ENCODE measurements at regions not wholly inside any gene's neighbourhood (a gene's known extent, or its start where the extent isn't known, plus 50 kb on each side); places are given as distances from the start of the nearest gene placed in this dataset.

DNA sequence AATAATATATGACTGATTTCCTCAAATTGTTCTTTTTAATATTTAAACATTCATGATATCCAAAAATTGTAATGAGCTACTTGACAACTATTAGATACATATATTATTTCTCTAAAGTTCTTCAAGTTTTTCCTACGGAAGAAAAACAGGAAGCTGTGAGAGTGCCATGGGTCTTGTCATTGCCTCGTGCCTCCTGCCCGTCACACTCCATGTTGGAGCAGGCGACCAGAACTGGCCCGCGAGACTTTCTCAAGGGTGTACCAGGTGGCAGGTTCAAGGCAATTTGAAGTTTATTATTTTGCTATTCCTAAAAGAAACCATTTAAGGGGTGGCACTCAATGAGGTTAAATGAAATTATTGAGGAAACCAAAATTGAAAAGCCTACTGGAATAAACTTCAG, 337.2 kb downstream of the HACE1 start:
- no peak for TF ChIP-seq ZNF217 (CRISPR knock-in tag; IDR thresholded peaks at IDR 0.05)
- TF ChIP-seq STAT5B (CRISPR knock-in tag; IDR thresholded peaks at IDR 0.05) = no peak
- TF ChIP-seq NFXL1 (CRISPR knock-in tag; IDR thresholded peaks at IDR 0.05) = no peak
- TF ChIP-seq HCFC1 (IDR thresholded peaks at IDR 0.05; ENCODE audit: low read depth, low read length) = no peak
- TF ChIP-seq ZSCAN29 (IDR thresholded peaks at IDR 0.05) = no peak
- TF ChIP-seq TAF1 (IDR thresholded peaks at IDR 0.05; ENCODE audit: control insufficient read depth, extremely low read depth, insufficient read depth, low read length, severe bottlenecking) = no peak
- TF ChIP-seq, protein P1, sequence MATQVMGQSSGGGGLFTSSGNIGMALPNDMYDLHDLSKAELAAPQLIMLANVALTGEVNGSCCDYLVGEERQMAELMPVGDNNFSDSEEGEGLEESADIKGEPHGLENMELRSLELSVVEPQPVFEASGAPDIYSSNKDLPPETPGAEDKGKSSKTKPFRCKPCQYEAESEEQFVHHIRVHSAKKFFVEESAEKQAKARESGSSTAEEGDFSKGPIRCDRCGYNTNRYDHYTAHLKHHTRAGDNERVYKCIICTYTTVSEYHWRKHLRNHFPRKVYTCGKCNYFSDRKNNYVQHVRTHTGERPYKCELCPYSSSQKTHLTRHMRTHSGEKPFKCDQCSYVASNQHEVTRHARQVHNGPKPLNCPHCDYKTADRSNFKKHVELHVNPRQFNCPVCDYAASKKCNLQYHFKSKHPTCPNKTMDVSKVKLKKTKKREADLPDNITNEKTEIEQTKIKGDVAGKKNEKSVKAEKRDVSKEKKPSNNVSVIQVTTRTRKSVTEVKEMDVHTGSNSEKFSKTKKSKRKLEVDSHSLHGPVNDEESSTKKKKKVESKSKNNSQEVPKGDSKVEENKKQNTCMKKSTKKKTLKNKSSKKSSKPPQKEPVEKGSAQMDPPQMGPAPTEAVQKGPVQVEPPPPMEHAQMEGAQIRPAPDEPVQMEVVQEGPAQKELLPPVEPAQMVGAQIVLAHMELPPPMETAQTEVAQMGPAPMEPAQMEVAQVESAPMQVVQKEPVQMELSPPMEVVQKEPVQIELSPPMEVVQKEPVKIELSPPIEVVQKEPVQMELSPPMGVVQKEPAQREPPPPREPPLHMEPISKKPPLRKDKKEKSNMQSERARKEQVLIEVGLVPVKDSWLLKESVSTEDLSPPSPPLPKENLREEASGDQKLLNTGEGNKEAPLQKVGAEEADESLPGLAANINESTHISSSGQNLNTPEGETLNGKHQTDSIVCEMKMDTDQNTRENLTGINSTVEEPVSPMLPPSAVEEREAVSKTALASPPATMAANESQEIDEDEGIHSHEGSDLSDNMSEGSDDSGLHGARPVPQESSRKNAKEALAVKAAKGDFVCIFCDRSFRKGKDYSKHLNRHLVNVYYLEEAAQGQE (IDR thresholded peaks at IDR 0.05; ENCODE audit: borderline replicate concordance) = no peak
- TF ChIP-seq, protein P1 (CRISPR knock-in tag; IDR thresholded peaks at IDR 0.05; ENCODE audit: low read depth) = no peak
- no peak for TF ChIP-seq FOXK2 (conservative IDR thresholded peaks at IDR 0.05 in 1 of 2, IDR thresholded peaks at IDR 0.05 in 1 of 2; ENCODE audit: low read depth in 2 of 2)
- no peak for TF ChIP-seq ZNF707 (CRISPR knock-in tag; conservative IDR thresholded peaks at IDR 0.05)
- TF ChIP-seq LEF1 (IDR thresholded peaks at IDR 0.05) = no peak
- no peak for TF ChIP-seq CC2D1A (IDR thresholded peaks at IDR 0.05)
- TF ChIP-seq, protein P2, sequence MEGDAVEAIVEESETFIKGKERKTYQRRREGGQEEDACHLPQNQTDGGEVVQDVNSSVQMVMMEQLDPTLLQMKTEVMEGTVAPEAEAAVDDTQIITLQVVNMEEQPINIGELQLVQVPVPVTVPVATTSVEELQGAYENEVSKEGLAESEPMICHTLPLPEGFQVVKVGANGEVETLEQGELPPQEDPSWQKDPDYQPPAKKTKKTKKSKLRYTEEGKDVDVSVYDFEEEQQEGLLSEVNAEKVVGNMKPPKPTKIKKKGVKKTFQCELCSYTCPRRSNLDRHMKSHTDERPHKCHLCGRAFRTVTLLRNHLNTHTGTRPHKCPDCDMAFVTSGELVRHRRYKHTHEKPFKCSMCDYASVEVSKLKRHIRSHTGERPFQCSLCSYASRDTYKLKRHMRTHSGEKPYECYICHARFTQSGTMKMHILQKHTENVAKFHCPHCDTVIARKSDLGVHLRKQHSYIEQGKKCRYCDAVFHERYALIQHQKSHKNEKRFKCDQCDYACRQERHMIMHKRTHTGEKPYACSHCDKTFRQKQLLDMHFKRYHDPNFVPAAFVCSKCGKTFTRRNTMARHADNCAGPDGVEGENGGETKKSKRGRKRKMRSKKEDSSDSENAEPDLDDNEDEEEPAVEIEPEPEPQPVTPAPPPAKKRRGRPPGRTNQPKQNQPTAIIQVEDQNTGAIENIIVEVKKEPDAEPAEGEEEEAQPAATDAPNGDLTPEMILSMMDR (IDR thresholded peaks at IDR 0.05 in 2 of 3, conservative IDR thresholded peaks at IDR 0.05 in 1 of 3; ENCODE audit: insufficient read depth in 2 of 3, low read depth in 1 of 3, low read length in 3 of 3) = no peak
- TF ChIP-seq POLR3A (IDR thresholded peaks at IDR 0.05; ENCODE audit: borderline replicate concordance, extremely low read depth, insufficient read depth, insufficient read length) = no peak
